ENCODE measurements at regions not wholly inside any gene's neighbourhood (a gene's known extent, or its start where the extent isn't known, plus 50 kb on each side); places are given as distances from the start of the nearest gene placed in this dataset.

- Histone ChIP-seq H4K91ac (ENCODE audit: insufficient read depth, low read depth, low read length) (no peak overlapping the region), H2AK5ac (ENCODE audit: low read depth, low read length) (no peak overlapping the region), H3K9me1 (ENCODE audit: insufficient read depth, low read length) (no peaks in the 10 kb centered on the region), H3K9me3 (ENCODE audit: control insufficient read depth, insufficient read depth, low read length) (peaks cover 62% of the 10 kb centered on the region), H2BK20ac (ENCODE audit: low read depth, low read length) (no peak overlapping the region), H2AFZ (replicated peaks; ENCODE audit: low read length, poor library complexity) (no peak overlapping the region), H3K4ac (ENCODE audit: low read depth, low read length) (no peak overlapping the region), H3K4me3 (ENCODE audit: insufficient read depth, low read depth, low read length) (no peak overlapping the region), H3K4me1 (ENCODE audit: control insufficient read depth, insufficient read depth, low read length) (no peaks in the 10 kb centered on the region), H3K18ac (ENCODE audit: low read depth, low read length) (no peak overlapping the region), H3K27ac (ENCODE audit: insufficient read depth, low read length) (no peak overlapping the region), H4K8ac (ENCODE audit: low read depth in 2 of 2, low read length in 2 of 2) (no peak overlapping the region), H3K56ac (ENCODE audit: extremely low read depth, insufficient read depth, low read length) (no peak overlapping the region), H2BK120ac (ENCODE audit: low read depth, low read length) (no peak overlapping the region), H2AK9ac (replicated peaks; ENCODE audit: low read depth, low read length, poor library complexity) (no peak overlapping the region), H3K9ac (ENCODE audit: low read depth, low read length) (no peak overlapping the region), H2BK5ac (ENCODE audit: low read depth, low read length, poor library complexity, severe bottlenecking) (no peak overlapping the region), H3K79me1 (ENCODE audit: low read depth in 1 of 2, low read length in 2 of 2) (no peaks in the 10 kb centered on the region), H3K4me2 (ENCODE audit: low read depth, low read length) (no peak overlapping the region), H3K36me3 (ENCODE audit: control insufficient read depth, insufficient read depth, low read length) (no peaks in the 10 kb centered on the region), H2BK15ac (ENCODE audit: low read depth, low read length) (no peak overlapping the region), H3K14ac (replicated peaks; ENCODE audit: low read depth, low read length) (no peak overlapping the region), H3K23ac (ENCODE audit: low read depth, low read length) (no peak overlapping the region), H4K20me1 (ENCODE audit: insufficient read depth, low read length) (no peaks in the 10 kb centered on the region), H3K27me3 (ENCODE audit: control insufficient read depth, insufficient read depth, low read length) (no peaks in the 10 kb centered on the region), H4K5ac (ENCODE audit: low read depth, low read length) (no peak overlapping the region)
- no CpG with 5 or more reads among the region's 7 CpGs for WGBS, 2 experiments (ENCODE audit: extremely low coverage in 2 of 2, insufficient read length in 1 of 2)
- no TSS peak for BruUV-seq (replicated peaks)
- CTCF ChIA-PET: no interaction called here
- in situ Hi-C loops (cut with MboI; ENCODE audit: low sequenced_read_pairs) (no loop called here), intact Hi-C loops (cut with micrococcal nuclease) (no loop called here), dilution Hi-C loops (cut with HindIII; ENCODE audit: low sequenced_read_pairs, unreplicated experiment) (no loop called here)
- POLR2A ChIA-PET (ENCODE audit: unreplicated experiment): no interaction called here
- no peak for TF ChIP-seq USF2 (IDR thresholded peaks at IDR 0.05; ENCODE audit: low read depth, low read length)
- no peak for TF ChIP-seq CHD1 (IDR thresholded peaks at IDR 0.05; ENCODE audit: low read depth, low read length)
- TF ChIP-seq CTCF (conservative IDR thresholded peaks at IDR 0.05; ENCODE audit: low read depth, low read length): no peak
- no peak for TF ChIP-seq FOS (IDR thresholded peaks at IDR 0.05; ENCODE audit: low read depth, low read length)
- no peak for TF ChIP-seq RFX5 (IDR thresholded peaks at IDR 0.05; ENCODE audit: low read depth, low read length)
- TF ChIP-seq NFE2L2 (IDR thresholded peaks at IDR 0.05; ENCODE audit: low read depth, low read length): no peak
- no peak for TF ChIP-seq MAFK (IDR thresholded peaks at IDR 0.05; ENCODE audit: low read depth, low read length)
- TF ChIP-seq SMC3 (IDR thresholded peaks at IDR 0.05; ENCODE audit: low read depth, low read length): no peak
- TF ChIP-seq CEBPB (IDR thresholded peaks at IDR 0.05; ENCODE audit: low read depth, low read length): no peak
- TF ChIP-seq POLR2A (IDR thresholded peaks at IDR 0.05; ENCODE audit: low read depth, low read length): no peak
- TF ChIP-seq RCOR1 (IDR thresholded peaks at IDR 0.05; ENCODE audit: insufficient replicate concordance, low read length): no peak
- no peak for TF ChIP-seq BHLHE40 (IDR thresholded peaks at IDR 0.05; ENCODE audit: low read depth, low read length)
- no peak for TF ChIP-seq MAZ (IDR thresholded peaks at IDR 0.05; ENCODE audit: borderline replicate concordance, low read depth, low read length)
- no peak for TF ChIP-seq RAD21 (IDR thresholded peaks at IDR 0.05; ENCODE audit: low read length)
- DNase-seq (no peak), ATAC-seq (ENCODE audit: low read depth) (no peak)
These were observed 1416.1 kb downstream of the TBC1D22A start for GRCh38 chr22:48178536-48178935.

Data from IMR-90 (cell line).